CD4-positive, alpha-beta T cell (primary cell): ENCODE measurements at regions not wholly inside any gene's neighbourhood (a gene's known extent, or its start where the extent isn't known, plus 50 kb on each side); places are given as distances from the start of the nearest gene placed in this dataset.

Experiments
- ATAC-seq: fragments of 200-7000 bp; cut with Tn5 transposase; one replicate; pipeline ENCODE4 v1.10.0; 2022; ENCODE audit warnings: mild to moderate bottlenecking; ENCODE audit not compliant: poor library complexity
- CTCF ChIA-PET: fragments of 350-600 bp; sonication (Branson Sonifier 250); formaldehyde crosslinking; loops from one replicate; lab custom pipeline; 2021; ENCODE audit warnings: antibody characterized with exemption, inconsistent platforms; lab: Charles Lee
- POLR2A ChIA-PET: fragments of 350-600 bp; sonication (Branson Sonifier 250); formaldehyde crosslinking; loops from one replicate; lab custom pipeline; 2021; ENCODE audit warnings: antibody characterized with exemption, inconsistent platforms; lab: Charles Lee
- DNase-seq, 14 experiments: peaks; one replicate each; pipeline ENCODE4 v3.0.0-alpha.2; 2013 to 2020; ENCODE audit warnings: mixed read lengths in 2 of 14
- H3K27ac ChIP-seq, 2 donors: one replicate each; pipeline versions ENCODE4 v1.5.1 to v1.7.0; 2013; ENCODE audit warnings: low read length in 2 of 2, low read depth in 1 of 2, mild to moderate bottlenecking in 1 of 2
- H3K27me3 ChIP-seq, 2 experiments: 1 replicate in 1 of 2; 2 replicates in 1 of 2; pipeline versions ENCODE4 v1.6.1 to v1.7.0; 2013; ENCODE audit warnings: low read length in 2 of 2, control low read depth in 1 of 2, mild to moderate bottlenecking in 1 of 2, moderate library complexity in 1 of 2; ENCODE audit not compliant: insufficient read depth in 2 of 2, control insufficient read depth in 1 of 2
- H3K36me3 ChIP-seq: one replicate; pipeline ENCODE4 v1.6.1; 2013; ENCODE audit warnings: low read length, control low read depth; ENCODE audit not compliant: insufficient read depth
- H3K4me1 ChIP-seq: one replicate; pipeline ENCODE4 v1.6.1; 2013; ENCODE audit warnings: low read length, control low read depth; ENCODE audit not compliant: insufficient read depth
- H3K4me3 ChIP-seq: one replicate; pipeline ENCODE4 v1.5.1; 2013; ENCODE audit warnings: mild to moderate bottlenecking, low read length, moderate library complexity
- H3K9me3 ChIP-seq, 2 experiments: 1 replicate in 1 of 2; 2 replicates in 1 of 2; pipeline versions ENCODE4 v1.6.1 to v1.7.0; 2013; ENCODE audit warnings: low read length in 2 of 2, mild to moderate bottlenecking in 2 of 2, control low read depth in 1 of 2, moderate library complexity in 1 of 2; ENCODE audit not compliant: control insufficient read depth in 1 of 2, insufficient read depth in 1 of 2
- H3K27ac Mint-ChIP-seq: one replicate; pipeline ENCODE4 v1.8.0; 2020; ENCODE audit warnings: mixed read lengths
- H3K27me3 Mint-ChIP-seq: one replicate; pipeline ENCODE4 v1.8.0; 2021; ENCODE audit warnings: mixed read lengths
- H3K36me3 Mint-ChIP-seq: one replicate; pipeline ENCODE4 v1.8.0; 2021; ENCODE audit warnings: low read depth, mixed read lengths
- H3K4me1 Mint-ChIP-seq: one replicate; pipeline ENCODE4 v1.8.0; 2021; ENCODE audit warnings: low read depth, mixed read lengths
- H3K4me3 Mint-ChIP-seq: one replicate; pipeline ENCODE4 v1.8.0; 2020; ENCODE audit warnings: mild to moderate bottlenecking, mixed read lengths
- H3K9me3 Mint-ChIP-seq: one replicate; pipeline ENCODE4 v1.8.0; 2020; ENCODE audit warnings: mixed read lengths
- intact Hi-C, 2 experiments: fragments of 100-400 bp; cut with DNase I in 1 of 2; cut with micrococcal nuclease in 1 of 2; formaldehyde crosslinking; loops; one replicate each; pipeline versions ENCODE4 v1.15.1 to v1.9.0; 2023 to 2025; cut with DNase I, micrococcal nuclease
- TF ChIP-seq, protein P1 (sequence below): fragments of 200-600 bp; IDR thresholded peaks from one replicate; pipeline ENCODE4 v1.8.0; 2022; ENCODE audit warnings: antibody characterized with exemption, mild to moderate bottlenecking

- Mint-ChIP-seq H3K4me3 (no peak overlapping the region), H3K27ac (no peak overlapping the region)
Observed at GRCh38 chr2:42960002-42960841, 167.8 kb upstream of the HAAO start.

GRCh38 chr2:42959234-42960001, 167.0 kb upstream of the HAAO start:
- Mint-ChIP-seq H3K27me3 (peaks cover 18% of the 10 kb centered on the region), H3K9me3 (no peaks in the 10 kb centered on the region), H3K36me3 (no peaks in the 10 kb centered on the region), H3K27ac (no peak overlapping the region), H3K4me3 (no peak overlapping the region), H3K4me1 (peaks cover 16% of the 10 kb centered on the region)
- Histone ChIP-seq H3K9me3 (no peaks in the 10 kb centered on the region), H3K36me3 (no peaks in the 10 kb centered on the region), H3K4me3 (no peak overlapping the region), H3K27ac (no peak overlapping the region), H3K27me3 (peaks cover 5 to 7% of the 10 kb centered on the region in 2 experiments), H3K4me1 (peaks cover 10% of the 10 kb centered on the region)
- TF ChIP-seq, protein P1, sequence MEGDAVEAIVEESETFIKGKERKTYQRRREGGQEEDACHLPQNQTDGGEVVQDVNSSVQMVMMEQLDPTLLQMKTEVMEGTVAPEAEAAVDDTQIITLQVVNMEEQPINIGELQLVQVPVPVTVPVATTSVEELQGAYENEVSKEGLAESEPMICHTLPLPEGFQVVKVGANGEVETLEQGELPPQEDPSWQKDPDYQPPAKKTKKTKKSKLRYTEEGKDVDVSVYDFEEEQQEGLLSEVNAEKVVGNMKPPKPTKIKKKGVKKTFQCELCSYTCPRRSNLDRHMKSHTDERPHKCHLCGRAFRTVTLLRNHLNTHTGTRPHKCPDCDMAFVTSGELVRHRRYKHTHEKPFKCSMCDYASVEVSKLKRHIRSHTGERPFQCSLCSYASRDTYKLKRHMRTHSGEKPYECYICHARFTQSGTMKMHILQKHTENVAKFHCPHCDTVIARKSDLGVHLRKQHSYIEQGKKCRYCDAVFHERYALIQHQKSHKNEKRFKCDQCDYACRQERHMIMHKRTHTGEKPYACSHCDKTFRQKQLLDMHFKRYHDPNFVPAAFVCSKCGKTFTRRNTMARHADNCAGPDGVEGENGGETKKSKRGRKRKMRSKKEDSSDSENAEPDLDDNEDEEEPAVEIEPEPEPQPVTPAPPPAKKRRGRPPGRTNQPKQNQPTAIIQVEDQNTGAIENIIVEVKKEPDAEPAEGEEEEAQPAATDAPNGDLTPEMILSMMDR = no peak
- ATAC-seq (no peak), DNase-seq (no peak)
- ChIA-PET CTCF (no interaction called here), POLR2A (no interaction called here)
- intact Hi-C loops = loop anchor here in 1 of 2 experiments (5.0 kb wide), 1 partner anchor 268 kb away; the partner anchor contains the start of gene ZFP36L2

More at GRCh38 chr2:42960002-42960841, 167.8 kb upstream of the HAAO start:
- CTCF ChIA-PET = no interaction called here
- Histone ChIP-seq H3K27me3 (peaks cover 5 to 7% of the 10 kb centered on the region in 2 experiments), H3K4me3 (no peak overlapping the region), H3K4me1 (peaks cover 10% of the 10 kb centered on the region), H3K9me3 (no peaks in the 10 kb centered on the region), H3K27ac (no peak overlapping the region), H3K36me3 (no peaks in the 10 kb centered on the region)
- H3K4me1 Mint-ChIP-seq = peaks cover 16% of the 10 kb centered on the region
- TF ChIP-seq, protein P1 = no peak
- DNase-seq (no peak), ATAC-seq (no peak)
- no peaks in the 10 kb centered on the region for H3K9me3 Mint-ChIP-seq
- no peaks in the 10 kb centered on the region for H3K36me3 Mint-ChIP-seq
- intact Hi-C loops = loop anchor here in 1 of 2 experiments (5.0 kb wide), 1 partner anchor 267 kb away; the partner anchor contains the start of gene ZFP36L2
- peaks cover 18% of the 10 kb centered on the region for H3K27me3 Mint-ChIP-seq
- POLR2A ChIA-PET = no interaction called here

DNA sequence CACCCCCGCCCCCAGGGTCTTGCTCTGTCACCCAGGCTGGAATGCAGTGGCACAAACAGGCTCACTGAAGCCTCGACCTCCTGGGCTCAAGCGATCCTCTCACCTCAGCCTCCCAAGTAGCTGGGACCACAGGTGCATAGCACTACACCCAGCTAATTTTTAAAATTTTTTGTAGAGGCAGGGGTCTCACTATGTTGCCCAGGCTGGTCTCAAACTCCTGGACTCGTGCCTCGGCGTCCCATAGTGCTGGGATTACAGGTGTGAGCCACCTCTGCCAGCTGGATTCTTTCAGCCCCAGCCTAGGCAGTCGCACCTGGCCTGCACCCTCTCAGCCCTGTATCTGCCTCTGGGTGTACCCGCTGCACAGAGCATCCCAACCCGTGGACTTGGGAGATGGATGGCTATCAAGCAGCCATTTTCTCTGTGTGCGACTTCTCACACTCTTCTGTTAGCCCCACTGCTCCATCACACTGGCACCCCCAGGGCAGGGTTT, 166.4 kb upstream of the HAAO start:
- peaks cover 18% of the 10 kb centered on the region for H3K27me3 Mint-ChIP-seq
- H3K36me3 Mint-ChIP-seq = no peaks in the 10 kb centered on the region
- Histone ChIP-seq H3K27ac (no peak overlapping the region), H3K4me3 (no peak overlapping the region), H3K27me3 (peaks cover 5 to 7% of the 10 kb centered on the region in 2 experiments), H3K9me3 (no peaks in the 10 kb centered on the region), H3K36me3 (no peaks in the 10 kb centered on the region), H3K4me1 (peaks cover 10% of the 10 kb centered on the region)
- no peak overlapping the region for H3K4me3 Mint-ChIP-seq
- peaks cover 16% of the 10 kb centered on the region for H3K4me1 Mint-ChIP-seq
- DNase-seq = no peak
- intact Hi-C loops = no loop called here
- POLR2A ChIA-PET = no interaction called here
- ATAC-seq = no peak
- no peak overlapping the region for H3K27ac Mint-ChIP-seq
- TF ChIP-seq, protein P1 = no peak
- CTCF ChIA-PET = no interaction called here
- no peaks in the 10 kb centered on the region for H3K9me3 Mint-ChIP-seq
